Activated T-cell treated with anti-CD3 and anti-CD28 coated beads, Interleukin-2, amount 50 U/mL, for 24 hours (primary cell): ENCODE measurements at regions not wholly inside any gene's neighbourhood (a gene's known extent, or its start where the extent isn't known, plus 50 kb on each side); places are given as distances from the start of the nearest gene placed in this dataset.

Experiments used
- DNase-seq: peaks from one replicate; pipeline ENCODE4 v3.0.0-alpha.2; 2020
- H3K27ac Mint-ChIP-seq: 2 replicates; pipeline ENCODE4 v1.8.0; 2020; ENCODE audit warnings: mild to moderate bottlenecking, mixed read lengths
- H3K27me3 Mint-ChIP-seq: 2 replicates; pipeline ENCODE4 v1.8.0; 2020; ENCODE audit warnings: mixed read lengths
- H3K36me3 Mint-ChIP-seq: 2 replicates; pipeline ENCODE4 v1.8.0; 2020; ENCODE audit warnings: low read depth, mixed read lengths
- H3K4me1 Mint-ChIP-seq: 2 replicates; pipeline ENCODE4 v1.8.0; 2020; ENCODE audit warnings: low read depth, mixed read lengths
- H3K4me3 Mint-ChIP-seq: 2 replicates; pipeline ENCODE4 v1.8.0; 2020; ENCODE audit warnings: mild to moderate bottlenecking, moderate library complexity, mixed read lengths
- H3K9me3 Mint-ChIP-seq: 2 replicates; pipeline ENCODE4 v1.8.0; 2020; ENCODE audit warnings: mixed read lengths

GRCh38 chr11:59267736-59268475 lies 55.2 kb upstream of the MPEG1 start:
- Mint-ChIP-seq H3K4me1 (peaks cover 8% of the 10 kb centered on the region), H3K9me3 (no peaks in the 10 kb centered on the region), H3K4me3 (no peak overlapping the region), H3K27me3 (no peaks in the 10 kb centered on the region), H3K27ac (no peak overlapping the region), H3K36me3 (no peaks in the 10 kb centered on the region)
- DNase-seq, result no peak

GRCh38 chr11:59267196-59267595 lies 54.5 kb upstream of the MPEG1 start:
- Mint-ChIP-seq H3K27ac (no peak overlapping the region), H3K4me3 (no peak overlapping the region), H3K36me3 (no peaks in the 10 kb centered on the region), H3K9me3 (no peaks in the 10 kb centered on the region), H3K27me3 (no peaks in the 10 kb centered on the region), H3K4me1 (peaks cover 2% of the 10 kb centered on the region)
- DNase-seq, result no peak

GRCh38 chr11:59266491-59266890 lies 53.8 kb upstream of the MPEG1 start:
- H3K4me3 Mint-ChIP-seq, result no peak overlapping the region
- DNase-seq, result no peak
- no peak overlapping the region for H3K27ac Mint-ChIP-seq
- H3K36me3 Mint-ChIP-seq, result no peaks in the 10 kb centered on the region
- H3K27me3 Mint-ChIP-seq, result no peaks in the 10 kb centered on the region
- H3K4me1 Mint-ChIP-seq, result no peaks in the 10 kb centered on the region
- no peaks in the 10 kb centered on the region for H3K9me3 Mint-ChIP-seq

- DNase-seq, result no peak
- Mint-ChIP-seq H3K27me3 (no peaks in the 10 kb centered on the region), H3K4me3 (no peak overlapping the region), H3K4me1 (no peaks in the 10 kb centered on the region), H3K36me3 (no peaks in the 10 kb centered on the region), H3K9me3 (no peaks in the 10 kb centered on the region), H3K27ac (no peak overlapping the region)
These were observed 53.0 kb upstream of the MPEG1 start for GRCh38 chr11:59265735-59266134.

- Mint-ChIP-seq H3K4me1 (no peaks in the 10 kb centered on the region), H3K27ac (no peak overlapping the region), H3K27me3 (no peaks in the 10 kb centered on the region), H3K36me3 (no peaks in the 10 kb centered on the region), H3K9me3 (no peaks in the 10 kb centered on the region), H3K4me3 (no peak overlapping the region)
- DNase-seq, result no peak
These were observed 52.0 kb upstream of the MPEG1 start for GRCh38 chr11:59264736-59265135.

GRCh38 chr11:59263225-59263894 lies 50.6 kb upstream of the MPEG1 start:
- Mint-ChIP-seq H3K36me3 (no peaks in the 10 kb centered on the region), H3K27ac (no peak overlapping the region), H3K27me3 (no peaks in the 10 kb centered on the region), H3K4me3 (no peak overlapping the region), H3K9me3 (no peaks in the 10 kb centered on the region), H3K4me1 (no peaks in the 10 kb centered on the region)
- DNase-seq, result no peak
